NCI-H1436 (cell line): ENCODE measurements at regions not wholly inside any gene's neighbourhood (a gene's known extent, or its start where the extent isn't known, plus 50 kb on each side); places are given as distances from the start of the nearest gene placed in this dataset.
"Not testable (repeated sequence)": the region's sequence is repeated elsewhere in the genome, so short reads cannot be mapped to it uniquely, and the experiment has no call there.

Source experiments
- DNase-seq: peaks from one replicate; lab custom pipeline; 2025; lab: John Stamatoyannopoulos, UW

- DNase-seq: peak; percentile 77
Measured at GRCh38 chr3:188974856-188975599, 196.7 kb upstream of the TPRG1 start.

- peak; percentile 84 for DNase-seq
Measured at GRCh38 chr3:188975600-188976314, 196.0 kb upstream of the TPRG1 start.

DNA sequence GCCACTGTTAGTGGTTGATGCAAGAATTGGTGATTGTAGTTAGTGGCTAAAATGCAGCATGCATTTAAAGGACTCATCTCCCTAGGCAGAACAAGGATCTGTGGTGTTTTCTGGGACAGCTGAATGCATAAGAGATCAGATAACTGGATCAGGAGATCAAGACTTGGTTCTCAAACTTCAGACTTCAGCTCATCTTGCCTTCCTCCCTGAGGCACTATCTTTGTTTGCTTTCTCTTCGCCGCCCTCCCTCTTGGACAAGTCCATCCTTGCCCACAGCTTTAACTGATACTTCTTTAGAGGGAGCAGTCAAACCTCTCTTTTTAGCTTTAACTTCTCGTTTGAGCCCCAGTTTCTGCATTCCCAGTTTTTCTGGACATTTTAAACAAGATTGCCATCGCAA, 195.4 kb upstream of the TPRG1 start:
- no peak for DNase-seq

GRCh38 chr3:188978421-188979171, 193.2 kb upstream of the TPRG1 start:
- DNase-seq: no peak

- peak; percentile 73 for DNase-seq
Measured at GRCh38 chr3:188979248-188979647, 192.5 kb upstream of the TPRG1 start.

DNA sequence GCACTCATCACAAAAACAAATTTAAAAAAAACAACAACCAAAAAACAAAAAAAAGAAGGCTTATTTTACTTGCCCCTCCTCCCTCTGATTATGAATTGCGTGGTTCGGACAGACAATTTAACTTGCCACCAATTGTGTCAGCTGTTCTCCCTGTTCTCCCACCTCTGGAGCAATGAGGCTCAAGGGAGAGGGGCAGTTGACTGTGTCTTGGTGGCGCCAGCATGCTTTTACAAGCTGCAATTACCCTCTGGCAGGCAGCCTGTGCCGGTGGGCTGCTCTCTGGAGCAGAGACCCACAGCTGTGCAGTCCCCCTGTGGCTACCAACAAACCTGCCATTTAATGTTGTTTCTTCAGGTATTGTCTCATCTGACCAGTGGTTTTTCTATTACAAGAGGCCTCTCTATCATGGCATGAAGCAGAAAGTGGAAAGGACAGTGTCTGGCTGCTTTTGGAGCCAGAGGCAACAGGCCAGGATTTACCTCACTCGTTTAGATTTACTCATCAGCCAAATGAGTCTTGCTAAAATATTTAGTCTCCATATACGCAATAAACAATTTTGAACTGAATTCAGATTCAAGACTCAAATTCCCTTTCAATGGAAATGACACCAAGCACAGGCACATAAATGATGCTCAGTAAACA, 192.0 kb upstream of the TPRG1 start:
- DNase-seq: peak; percentile 73

- peak; percentile 40 for DNase-seq
Measured at GRCh38 chr3:188993181-188993580, 178.6 kb upstream of the TPRG1 start.

DNA sequence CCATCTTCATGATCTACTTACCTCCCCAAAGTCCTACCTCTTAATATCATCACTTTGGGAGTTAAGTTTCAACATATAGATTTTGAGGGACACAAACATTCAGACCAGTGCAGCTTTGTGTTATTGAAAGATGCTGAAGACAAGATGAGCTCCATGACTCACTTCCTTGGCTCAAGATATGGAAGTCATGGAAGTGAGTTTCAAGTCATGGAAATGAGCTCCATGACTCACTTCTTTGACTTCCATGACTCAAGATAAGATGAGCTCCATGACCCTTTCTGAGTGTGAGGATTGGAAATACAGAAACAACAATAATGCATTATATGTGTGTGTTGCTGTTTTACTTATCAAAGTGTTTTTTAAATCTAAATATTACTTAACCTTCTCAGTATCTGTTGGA, 170.2 kb upstream of the TPRG1 start:
- no peak for DNase-seq

GRCh38 chr3:189003410-189003809, 168.4 kb upstream of the TPRG1 start:
- no peak for DNase-seq

DNA sequence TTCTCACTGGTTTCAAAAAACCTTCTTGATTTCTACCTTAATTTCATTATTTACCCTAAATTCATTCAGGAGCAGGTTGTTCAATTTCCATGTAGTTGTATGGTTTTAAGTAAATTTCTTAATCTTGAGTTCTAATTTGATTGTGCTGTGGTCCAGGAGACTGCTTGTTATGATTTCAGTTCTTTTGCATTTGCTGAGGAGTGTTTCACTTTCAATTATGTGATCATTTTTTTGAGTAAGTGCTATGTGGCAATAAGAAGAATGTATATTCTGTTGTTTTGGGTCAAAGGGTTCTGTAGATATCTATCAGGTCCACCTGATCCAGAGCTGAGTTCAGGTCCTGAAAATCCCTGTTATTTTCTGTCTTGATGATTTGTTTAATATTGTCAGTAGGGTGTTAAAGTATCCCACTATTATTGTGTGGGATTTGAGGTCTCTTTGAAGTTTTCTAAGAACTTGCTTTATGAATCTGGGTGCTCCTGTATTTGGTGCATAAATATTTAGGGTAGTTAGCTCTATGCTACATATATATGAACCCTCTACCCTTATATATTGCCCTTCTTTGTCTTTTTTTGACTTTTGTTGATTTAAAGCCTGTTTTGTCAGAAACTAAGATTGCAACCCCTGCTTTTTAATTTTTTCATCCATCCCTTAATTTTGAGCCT, 158.4 kb upstream of the TPRG1 start:
- no peak for DNase-seq

DNA sequence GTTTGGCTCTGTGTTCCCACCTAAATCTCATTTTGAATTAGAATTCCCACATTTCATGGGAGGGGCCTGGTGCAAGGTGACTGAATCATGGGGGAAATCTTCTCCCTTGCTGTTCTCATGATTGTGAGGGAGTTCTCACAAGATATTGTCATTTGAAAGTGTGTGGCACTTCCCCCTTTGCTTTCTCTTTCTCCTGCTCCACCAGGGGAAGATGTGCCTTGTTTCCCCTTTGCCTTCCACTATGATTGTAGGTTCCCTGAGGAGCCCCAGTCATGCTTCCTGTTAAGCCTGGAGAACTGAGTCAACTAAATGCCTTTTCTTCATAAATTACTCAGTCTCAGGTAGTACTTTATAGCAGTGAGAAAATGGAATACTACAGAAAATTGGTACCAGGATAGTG, 157.2 kb upstream of the TPRG1 start:
- no peak for DNase-seq

DNA sequence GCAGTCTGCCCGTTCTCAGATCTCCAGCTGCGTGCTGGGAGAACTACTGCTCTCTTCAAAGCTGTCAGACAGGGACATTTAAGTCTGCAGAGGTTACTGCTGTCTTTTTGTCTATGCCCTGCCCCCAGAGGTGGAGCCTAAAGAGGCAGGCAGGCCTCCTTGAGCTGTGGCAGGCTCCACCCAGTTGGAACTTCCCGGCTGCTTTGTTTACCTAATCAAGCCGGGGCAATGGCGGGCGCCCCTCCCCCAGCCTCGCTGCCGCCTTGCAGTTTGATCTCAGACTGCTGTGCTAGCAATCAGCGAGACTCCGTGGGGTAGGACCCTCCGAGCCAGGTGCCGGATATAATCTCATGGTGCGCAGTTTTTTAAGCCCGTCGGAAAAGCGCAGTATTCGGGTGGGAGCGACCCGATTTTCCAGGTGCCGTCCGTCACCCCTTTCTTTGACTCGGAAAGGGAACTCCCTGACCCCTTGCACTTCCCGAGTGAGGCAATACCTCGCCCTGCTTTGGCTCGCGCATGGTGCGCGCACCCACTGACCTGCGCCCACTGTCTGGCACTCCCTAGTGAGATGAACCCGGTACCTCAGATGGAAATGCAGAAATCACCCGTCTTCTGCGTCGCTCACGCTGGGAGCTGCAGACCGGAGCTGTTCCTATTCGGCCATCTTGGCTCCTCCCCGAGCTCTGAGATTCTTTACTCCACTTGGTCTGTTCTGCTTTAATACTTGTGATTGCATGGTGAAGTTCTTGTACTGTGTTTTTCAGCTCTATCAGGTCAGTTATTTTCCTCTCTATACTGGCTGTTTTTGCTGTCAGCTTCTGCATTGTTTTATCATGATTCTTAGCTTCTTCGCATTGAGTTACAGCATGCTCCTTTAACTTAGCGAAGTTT, 148.9 kb upstream of the TPRG1 start:
- not testable (repeated sequence) for DNase-seq

- DNase-seq: no peak
Measured at GRCh38 chr3:189025866-189026265, 145.9 kb upstream of the TPRG1 start.

DNA sequence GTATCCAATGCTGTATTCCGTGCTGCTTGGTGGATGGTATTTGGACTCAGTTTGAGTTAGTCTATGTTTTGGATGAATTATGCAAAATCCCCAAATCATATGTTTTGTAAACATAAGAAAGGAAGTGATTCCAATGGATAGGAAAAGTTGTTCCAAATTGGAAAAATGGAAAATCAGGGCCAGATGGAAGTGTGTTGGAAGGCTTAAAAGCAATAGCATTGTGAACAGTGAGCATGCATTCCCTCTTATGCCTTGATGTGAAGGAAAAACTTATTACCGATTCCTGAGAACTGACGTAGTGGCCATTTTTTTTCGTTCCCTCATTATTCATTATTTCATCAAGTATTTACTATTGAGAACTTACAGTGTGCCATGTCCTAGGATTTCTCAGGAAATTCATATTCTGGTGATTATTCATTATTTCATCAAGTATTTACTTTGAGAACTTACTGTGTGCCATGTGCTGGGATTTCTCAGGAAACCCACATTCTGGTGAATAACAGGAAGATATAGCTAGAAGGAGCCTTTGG, 144.1 kb upstream of the TPRG1 start:
- no peak for DNase-seq

DNA sequence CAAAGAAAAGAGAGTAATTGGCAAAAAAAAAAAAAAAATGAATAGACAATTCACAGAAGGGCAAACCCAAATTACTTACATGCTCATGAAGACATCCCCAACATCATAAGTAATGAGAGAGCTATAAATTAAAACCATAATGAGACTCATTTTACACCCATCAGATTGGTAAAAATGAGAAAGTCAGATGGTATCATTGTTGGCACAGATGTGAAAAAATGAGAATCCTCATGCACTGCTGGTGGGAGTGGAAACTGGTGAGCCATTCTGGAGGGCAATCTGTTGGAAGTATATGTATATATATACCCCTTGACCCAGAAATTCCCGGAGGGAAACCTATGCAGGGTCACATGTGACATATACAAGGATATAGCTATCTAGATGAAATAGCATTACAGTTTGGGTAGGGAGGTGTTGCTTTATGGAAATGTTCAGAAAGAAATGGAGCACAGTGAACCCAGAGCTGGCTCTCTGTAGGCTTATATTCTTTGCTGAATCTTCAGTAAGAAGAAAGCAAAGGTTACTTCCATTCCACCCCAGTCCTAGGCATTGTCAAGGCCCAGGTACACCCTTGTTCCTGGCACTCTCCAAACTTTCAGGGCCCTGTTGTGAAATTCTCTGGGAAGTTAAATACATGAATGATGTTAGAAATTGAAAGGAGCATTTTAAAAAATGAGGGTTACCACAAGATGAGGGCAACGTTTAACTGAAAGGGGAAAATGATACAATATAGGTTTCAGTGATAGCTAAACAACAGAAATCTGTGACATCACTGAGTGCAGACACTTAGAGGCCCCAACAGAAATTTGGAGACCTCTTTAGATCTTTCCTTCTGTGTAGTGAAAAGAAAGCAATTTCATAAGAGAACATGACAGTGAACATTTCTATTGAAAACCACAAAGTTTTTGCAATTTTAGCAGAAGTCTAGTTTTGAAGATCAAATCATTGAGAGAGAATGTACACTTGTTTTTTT, 132.7 kb upstream of the TPRG1 start:
- DNase-seq: no peak

DNA sequence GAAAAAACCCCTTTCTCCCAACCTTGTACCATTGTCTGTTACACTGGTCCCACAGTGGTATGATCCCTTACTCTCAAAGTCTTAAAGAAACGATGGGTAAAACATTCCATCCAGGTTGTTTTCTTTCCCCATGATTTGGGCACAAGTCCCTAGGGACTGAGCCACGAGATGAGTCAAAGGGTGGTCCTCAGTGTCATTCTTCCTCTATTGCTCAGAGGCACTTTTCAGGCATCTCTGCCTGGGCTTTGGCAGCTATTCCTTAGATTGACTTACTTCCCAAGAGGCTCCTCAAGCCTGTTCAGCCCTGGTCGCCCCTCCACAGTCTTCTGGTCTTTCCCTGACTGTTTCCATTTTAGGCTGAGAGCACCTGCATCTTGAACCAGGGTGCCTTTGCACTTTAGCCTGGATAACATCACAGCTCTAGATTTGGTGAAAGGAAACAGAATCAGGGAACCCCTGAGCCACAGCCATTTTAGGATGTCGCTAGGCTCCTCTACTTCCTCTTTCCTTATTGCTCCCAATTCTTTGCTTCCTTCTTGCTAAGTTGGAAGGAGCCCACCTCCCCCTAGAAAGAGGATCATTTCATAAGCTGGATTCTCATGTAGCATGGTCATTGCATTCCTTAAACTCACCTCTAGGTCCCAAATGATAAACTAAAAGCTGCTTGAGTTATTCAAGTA, 131.0 kb upstream of the TPRG1 start:
- no peak for DNase-seq

DNA sequence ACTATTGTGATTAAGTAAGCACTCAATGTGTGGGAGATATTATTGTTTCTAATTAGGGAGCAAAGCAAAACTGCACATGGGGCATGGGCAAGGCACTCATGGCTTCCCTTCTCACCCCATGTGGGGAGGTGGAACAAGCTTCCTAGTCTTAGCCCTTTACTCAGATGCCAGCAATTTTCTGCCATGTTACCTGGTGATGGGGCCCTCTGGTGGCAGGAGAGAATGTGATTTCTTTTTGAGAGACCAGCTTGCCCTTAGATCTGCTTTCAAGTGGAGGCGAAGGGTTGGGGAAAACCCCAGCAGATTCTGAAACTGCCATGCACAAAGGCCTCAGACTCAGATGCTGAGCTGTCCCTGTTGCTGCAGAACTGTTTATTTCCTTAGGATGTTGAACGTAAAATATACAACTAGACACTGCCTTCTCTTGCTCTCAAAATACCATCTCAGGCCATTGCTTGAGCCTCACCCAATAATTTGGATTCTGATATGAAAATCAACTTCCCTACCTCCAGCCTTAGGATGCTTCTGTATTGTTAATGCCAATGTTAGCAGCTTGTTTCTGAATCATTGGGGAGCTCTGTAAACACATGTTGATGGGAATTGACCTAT, 130.2 kb upstream of the TPRG1 start:
- DNase-seq: peak; percentile 86

DNA sequence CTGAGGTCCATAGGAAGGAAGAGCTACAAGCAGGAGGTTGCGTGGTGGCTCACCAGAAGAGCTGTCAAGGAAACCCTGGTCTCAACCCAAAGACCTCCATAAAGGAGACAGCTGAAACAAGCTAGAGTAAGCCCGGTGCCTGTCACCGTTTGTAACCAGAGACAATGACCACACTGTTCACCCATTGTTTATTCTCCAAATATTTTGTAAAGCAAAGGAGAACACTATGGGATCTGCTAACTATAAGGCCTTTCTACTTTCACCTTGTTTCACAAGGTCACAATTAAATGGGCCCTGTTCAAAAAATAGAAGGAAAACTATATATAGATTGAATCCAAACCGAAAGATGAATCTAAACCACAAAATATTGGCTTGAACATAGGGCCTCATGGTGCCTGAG, 128.9 kb upstream of the TPRG1 start:
- DNase-seq: no peak
